SK-N-MC (cell line): ENCODE measurements at regions not wholly inside any gene's neighbourhood (a gene's known extent, or its start where the extent isn't known, plus 50 kb on each side); places are given as distances from the start of the nearest gene placed in this dataset.
"Not testable (repeated sequence)": the region's sequence is repeated elsewhere in the genome, so short reads cannot be mapped to it uniquely, and the experiment has no call there.

ENCODE experiments used
- DNase-seq: peaks from one replicate; pipeline ENCODE4 v3.0.0-alpha.2; 2011; ENCODE audit warnings: low read depth, low spot score
- H3K27ac ChIP-seq: fragments of 200-600 bp; sonication (generic); 2 replicates; pipeline ENCODE4 v1.5.1; 2016; ENCODE audit warnings: mixed run types
- H3K36me3 ChIP-seq: fragments of 200-600 bp; sonication (generic); 2 replicates; pipeline ENCODE4 v1.6.1; 2017; ENCODE audit warnings: antibody characterized with exemption, low read length, mixed read lengths; ENCODE audit not compliant: insufficient read depth
- H3K4me3 ChIP-seq: fragments of 200-600 bp; sonication (generic); 2 replicates; pipeline ENCODE4 v1.5.1; 2016
- H3K9ac ChIP-seq: fragments of 200-600 bp; sonication (generic); 2 replicates; pipeline ENCODE4 v1.8.0; 2017; ENCODE audit warnings: mixed run types, mixed read lengths; ENCODE audit not compliant: insufficient read length
- H3K9me3 ChIP-seq: fragments of 200-600 bp; sonication (generic); 2 replicates; pipeline ENCODE4 v1.6.1; 2017; ENCODE audit warnings: low read depth, mild to moderate bottlenecking, antibody characterized with exemption, low read length, moderate library complexity, mixed read lengths
- EZH2 ChIP-seq: fragments of 200-600 bp; sonication (generic); IDR thresholded peaks from one replicate; pipeline ENCODE4 v1.6.1; 2017; ENCODE audit warnings: antibody characterized with exemption
- FOXP2 ChIP-seq: optimal IDR thresholded peaks from 2 replicates; pipeline ENCODE3; 2011; ENCODE audit warnings: mild to moderate bottlenecking, moderate library complexity; ENCODE audit not compliant: insufficient read depth; ENCODE audit errors: extremely low read length, control extremely low read depth
- POLR2AphosphoS5 ChIP-seq: IDR thresholded peaks from 2 replicates; pipeline ENCODE4 v1.6.1; 2012; ENCODE audit warnings: mild to moderate bottlenecking, low read depth, low read length, borderline replicate concordance

- H3K27ac ChIP-seq, result no peak overlapping the region
- no peak overlapping the region for H3K4me3 ChIP-seq
- no peak for TF ChIP-seq EZH2
- TF ChIP-seq POLR2AphosphoS5, result no peak
- TF ChIP-seq FOXP2, result no peak
- no peak overlapping the region for H3K9ac ChIP-seq
- no peaks in the 10 kb centered on the region for H3K9me3 ChIP-seq
- H3K36me3 ChIP-seq, result no peaks in the 10 kb centered on the region
- no peak for DNase-seq
Measured at GRCh38 chr14:58920230-58920629, 268.2 kb upstream of the DAAM1 start.

- H3K4me3 ChIP-seq, H3K9ac ChIP-seq, H3K9me3 ChIP-seq, DNase-seq, H3K36me3 ChIP-seq, H3K27ac ChIP-seq: not testable (repeated sequence)
Measured at GRCh38 chr14:58922201-58922940, 266.1 kb upstream of the DAAM1 start.

- DNase-seq, result no peak
- Histone ChIP-seq H3K27ac (no peak overlapping the region), H3K36me3 (no peaks in the 10 kb centered on the region), H3K9ac (no peak overlapping the region), H3K4me3 (no peak overlapping the region), H3K9me3 (no peaks in the 10 kb centered on the region)
- no peak for TF ChIP-seq FOXP2
- no peak for TF ChIP-seq POLR2AphosphoS5
- TF ChIP-seq EZH2, result no peak
Measured at GRCh38 chr14:58923751-58924405, 264.6 kb upstream of the DAAM1 start.

- TF ChIP-seq EZH2, result no peak
- no peak for TF ChIP-seq FOXP2
- no peak for TF ChIP-seq POLR2AphosphoS5
- DNase-seq, result no peak
Measured at GRCh38 chr14:58941629-58942028, 246.8 kb upstream of the DAAM1 start.

GRCh38 chr14:58942516-58942915 lies 246.0 kb upstream of the DAAM1 start:
- H3K4me3 ChIP-seq, result no peak overlapping the region
- no peaks in the 10 kb centered on the region for H3K36me3 ChIP-seq
- no peak for TF ChIP-seq POLR2AphosphoS5
- TF ChIP-seq FOXP2, result no peak
- TF ChIP-seq EZH2, result no peak
- no peak overlapping the region for H3K27ac ChIP-seq
- H3K9me3 ChIP-seq, result no peaks in the 10 kb centered on the region
- no peak for DNase-seq
- H3K9ac ChIP-seq, result no peak overlapping the region

More at GRCh38 chr14:58941629-58942028, 246.8 kb upstream of the DAAM1 start:
- no peak overlapping the region for H3K9ac ChIP-seq
- no peaks in the 10 kb centered on the region for H3K9me3 ChIP-seq
- no peaks in the 10 kb centered on the region for H3K36me3 ChIP-seq
- no peak overlapping the region for H3K4me3 ChIP-seq
- H3K27ac ChIP-seq, result no peak overlapping the region

DNA sequence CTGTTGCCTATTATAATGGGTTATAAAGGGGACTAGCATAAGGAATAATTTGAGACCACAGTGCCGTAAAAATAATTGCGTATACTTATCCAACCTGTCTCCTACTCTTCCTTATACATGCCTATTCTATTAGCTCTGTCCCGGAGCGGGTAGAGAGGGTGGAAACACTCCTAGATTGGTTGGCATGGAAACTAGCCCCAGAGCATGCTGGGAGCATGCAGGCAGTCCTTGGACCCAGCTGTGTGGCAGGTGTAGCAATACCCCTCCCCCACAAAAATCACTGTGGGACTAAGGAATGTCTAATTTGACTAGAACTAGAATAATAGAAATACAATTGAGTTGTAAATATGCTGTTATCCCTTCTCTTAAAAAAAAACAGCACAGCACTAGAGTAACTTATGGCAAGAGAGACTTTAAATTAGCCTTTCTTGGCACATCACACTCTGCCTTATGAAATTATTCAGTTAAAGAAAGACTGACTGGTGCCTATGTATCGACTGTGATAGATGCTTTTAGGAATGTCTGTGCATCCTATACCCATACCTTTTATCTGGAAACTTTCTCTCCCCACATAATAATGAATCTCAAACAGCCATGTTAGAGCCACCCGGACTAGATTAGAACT lies 244.0 kb upstream of the DAAM1 start:
- Histone ChIP-seq H3K36me3 (no peaks in the 10 kb centered on the region), H3K4me3 (no peak overlapping the region), H3K9me3 (no peaks in the 10 kb centered on the region), H3K27ac (no peak overlapping the region), H3K9ac (no peak overlapping the region)
- TF ChIP-seq POLR2AphosphoS5 (no peak), FOXP2 (no peak), EZH2 (no peak)
- DNase-seq, result no peak

GRCh38 chr14:58944968-58945356 lies 243.5 kb upstream of the DAAM1 start:
- no peaks in the 10 kb centered on the region for H3K9me3 ChIP-seq
- no peak overlapping the region for H3K9ac ChIP-seq
- DNase-seq, result no peak
- TF ChIP-seq EZH2, result no peak
- TF ChIP-seq POLR2AphosphoS5, result no peak
- TF ChIP-seq FOXP2, result no peak
- H3K4me3 ChIP-seq, result no peak overlapping the region
- H3K36me3 ChIP-seq, result no peaks in the 10 kb centered on the region
- no peak overlapping the region for H3K27ac ChIP-seq

DNA sequence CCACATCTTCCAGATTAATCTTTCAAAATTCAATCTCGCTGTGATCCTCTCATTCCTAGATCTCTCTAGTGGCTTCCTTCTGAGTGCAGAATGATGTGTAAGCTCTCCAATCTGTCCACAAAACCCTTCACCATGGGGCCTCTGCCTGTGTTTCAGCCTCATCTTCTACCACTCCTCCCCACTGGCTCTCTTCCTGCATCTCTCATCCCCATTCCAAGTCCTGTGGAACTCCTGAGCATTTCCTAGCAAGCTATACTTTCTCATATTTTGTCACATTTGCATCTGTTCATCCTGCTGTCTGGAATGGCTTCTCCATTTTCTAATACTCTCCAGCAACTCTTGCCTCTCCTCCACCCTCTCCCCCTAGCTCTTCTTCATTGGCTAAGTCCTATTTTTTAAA lies 242.0 kb upstream of the DAAM1 start:
- Histone ChIP-seq H3K9me3 (no peaks in the 10 kb centered on the region; the same call in 1 of the 2 replicates), H3K27ac (no peak overlapping the region), H3K36me3 (no peaks in the 10 kb centered on the region), H3K4me3 (no peak overlapping the region), H3K9ac (no peak overlapping the region)
- no peak for DNase-seq
- TF ChIP-seq POLR2AphosphoS5 (no peak), EZH2 (no peak), FOXP2 (no peak)

- Histone ChIP-seq H3K9me3 (no peaks in the 10 kb centered on the region; the same call in 1 of the 2 replicates), H3K36me3 (no peaks in the 10 kb centered on the region), H3K4me3 (no peak overlapping the region), H3K27ac (no peak overlapping the region), H3K9ac (no peak overlapping the region)
- no peak for TF ChIP-seq FOXP2
- no peak for TF ChIP-seq EZH2
- no peak for TF ChIP-seq POLR2AphosphoS5
- no peak for DNase-seq
Measured at GRCh38 chr14:58947156-58947555, 241.3 kb upstream of the DAAM1 start.
